PC-9 (cell line): ENCODE measurements at regions not wholly inside any gene's neighbourhood (a gene's known extent, or its start where the extent isn't known, plus 50 kb on each side); places are given as distances from the start of the nearest gene placed in this dataset.

ENCODE experiments used
- BruUV-seq: library from RNA; stranded (reverse); fragments of 400-500 nt; replicated peaks from 2 replicates; lab custom pipeline; 2021; lab: Mats Ljungman, UMichigan
- CTCF ChIA-PET: fragments of 300-600 bp; sonication (Branson Sonifier 250); formaldehyde crosslinking; loops from one replicate; lab custom pipeline; 2022; ENCODE audit warnings: antibody characterized with exemption; lab: Charles Lee
- POLR2A ChIA-PET: fragments of 300-600 bp; sonication (Branson Sonifier 250); formaldehyde crosslinking; loops from one replicate; lab custom pipeline; 2022; ENCODE audit warnings: antibody characterized with exemption; ENCODE audit not compliant: unreplicated experiment; lab: Charles Lee
- DNase-seq, 2 experiments: peaks; one replicate each; pipeline versions ENCODE4 v3.0.0 to v3.0.0-alpha.2; 2015 to 2022; ENCODE audit warnings: mixed read lengths in 1 of 2
- H2AFZ ChIP-seq: fragments of 200-600 bp; sonication (generic); 2 replicates; pipeline ENCODE4 v1.8.1; 2017; ENCODE audit warnings: antibody characterized with exemption
- H3F3A ChIP-seq: fragments of 200-600 bp; sonication (generic); 2 replicates; pipeline ENCODE4 v1.8.1; 2017; ENCODE audit warnings: antibody characterized with exemption, mild to moderate bottlenecking, low read depth; ENCODE audit not compliant: insufficient read depth
- H3K27ac ChIP-seq: fragments of 200-600 bp; sonication (generic); 2 replicates; pipeline ENCODE4 v1.6.1; 2016; ENCODE audit warnings: mixed run types
- H3K27me3 ChIP-seq: fragments of 200-600 bp; sonication (generic); 2 replicates; pipeline ENCODE4 v1.6.1; 2016; ENCODE audit warnings: low read depth, mixed run types; ENCODE audit not compliant: insufficient read depth
- H3K36me3 ChIP-seq: fragments of 200-600 bp; sonication (generic); 2 replicates; pipeline ENCODE4 v1.6.1; 2016; ENCODE audit warnings: low read depth, mixed run types
- H3K4me1 ChIP-seq: fragments of 200-600 bp; sonication (generic); replicated peaks from 2 replicates; pipeline ENCODE4 v1.6.1; 2016; ENCODE audit warnings: mixed run types; ENCODE audit not compliant: insufficient read depth
- H3K4me2 ChIP-seq: fragments of 200-600 bp; sonication (generic); 2 replicates; pipeline ENCODE4 v1.6.1; 2017; ENCODE audit warnings: mixed run types
- H3K4me3 ChIP-seq: fragments of 200-600 bp; sonication (generic); 2 replicates; pipeline ENCODE4 v1.6.1; 2016; ENCODE audit warnings: mixed run types
- H3K79me2 ChIP-seq: fragments of 200-600 bp; sonication (generic); 2 replicates; pipeline ENCODE4 v1.6.1; 2017; ENCODE audit warnings: low read depth, mixed run types
- H3K9me2 ChIP-seq: fragments of 200-600 bp; sonication (generic); 2 replicates; pipeline ENCODE4 v1.8.1; 2017; ENCODE audit warnings: mild to moderate bottlenecking; ENCODE audit not compliant: insufficient read depth
- H3K9me3 ChIP-seq: fragments of 200-600 bp; sonication (generic); 2 replicates; pipeline ENCODE4 v1.8.1; 2016; ENCODE audit warnings: low read depth; ENCODE audit not compliant: insufficient read depth
- H4K20me1 ChIP-seq: fragments of 200-600 bp; sonication (generic); 2 replicates; pipeline ENCODE4 v1.8.1; 2017; ENCODE audit not compliant: insufficient read depth
- CTCF ChIP-seq: fragments of 200-600 bp; sonication (generic); conservative IDR thresholded peaks from 2 replicates; pipeline ENCODE4 v1.6.1; 2017; ENCODE audit warnings: mixed run types, antibody characterized with exemption, mild to moderate bottlenecking, moderate library complexity
- EZH2 ChIP-seq: fragments of 200-600 bp; sonication (generic); IDR thresholded peaks from 2 replicates; pipeline ENCODE4 v1.8.0; 2017; ENCODE audit warnings: antibody characterized with exemption, low read depth
- intact Hi-C: fragments of 100-400 bp; cut with micrococcal nuclease; formaldehyde crosslinking; loops from one replicate; pipeline ENCODE4 v1.10.0; 2022; ENCODE audit not compliant: unreplicated experiment

DNA sequence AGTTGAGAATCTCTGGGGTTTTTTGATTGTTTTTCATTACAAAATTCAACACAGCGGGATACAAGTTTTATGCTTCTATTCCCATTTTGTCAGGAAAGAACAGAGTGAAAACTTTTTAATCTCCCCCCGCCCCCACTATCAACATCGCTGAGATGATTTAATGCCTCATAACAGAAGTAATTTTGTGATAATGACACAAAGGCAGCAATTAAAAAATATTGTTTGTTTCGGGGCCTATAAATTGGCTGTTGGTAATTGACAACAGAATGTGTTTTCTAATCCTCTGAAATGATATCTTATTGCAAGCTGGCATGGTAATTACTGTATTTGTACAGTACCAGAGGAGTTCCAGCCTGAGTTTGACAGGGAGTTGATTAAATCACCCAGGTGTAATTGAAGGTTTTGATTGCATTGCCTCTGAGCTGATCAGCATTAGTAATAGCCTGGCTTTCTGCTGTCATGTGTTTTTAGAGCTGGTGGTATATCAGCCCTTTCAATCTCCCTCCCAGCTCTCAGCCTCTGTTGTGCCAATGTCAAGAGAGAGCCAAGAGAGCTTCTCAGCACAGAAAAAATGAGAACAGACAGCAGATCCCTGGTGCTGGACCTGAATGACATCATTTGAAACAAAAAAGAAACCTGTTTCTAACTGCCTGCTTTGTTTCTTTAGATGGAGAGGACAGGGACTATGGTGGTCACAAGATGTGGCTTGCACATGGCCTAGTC lies 265.1 kb downstream of the FAM76B start:
- H3K9me3 ChIP-seq = no peaks in the 10 kb centered on the region
- no peaks in the 10 kb centered on the region for H3F3A ChIP-seq
- H4K20me1 ChIP-seq = no peaks in the 10 kb centered on the region
- no TSS peak for BruUV-seq
- no peak overlapping the region for H2AFZ ChIP-seq
- no peaks in the 10 kb centered on the region for H3K36me3 ChIP-seq
- TF ChIP-seq EZH2 (no peak), CTCF (no peak)
- H3K4me2 ChIP-seq = no peak overlapping the region
- no peaks in the 10 kb centered on the region for H3K9me2 ChIP-seq
- no peak overlapping the region for H3K4me3 ChIP-seq
- no peaks in the 10 kb centered on the region for H3K27me3 ChIP-seq
- intact Hi-C loops = no loop called here
- no peak overlapping the region for H3K27ac ChIP-seq
- CTCF ChIA-PET = no interaction called here
- POLR2A ChIA-PET = no interaction called here
- no peaks in the 10 kb centered on the region for H3K79me2 ChIP-seq
- no peaks in the 10 kb centered on the region for H3K4me1 ChIP-seq
- DNase-seq = no peak

DNA sequence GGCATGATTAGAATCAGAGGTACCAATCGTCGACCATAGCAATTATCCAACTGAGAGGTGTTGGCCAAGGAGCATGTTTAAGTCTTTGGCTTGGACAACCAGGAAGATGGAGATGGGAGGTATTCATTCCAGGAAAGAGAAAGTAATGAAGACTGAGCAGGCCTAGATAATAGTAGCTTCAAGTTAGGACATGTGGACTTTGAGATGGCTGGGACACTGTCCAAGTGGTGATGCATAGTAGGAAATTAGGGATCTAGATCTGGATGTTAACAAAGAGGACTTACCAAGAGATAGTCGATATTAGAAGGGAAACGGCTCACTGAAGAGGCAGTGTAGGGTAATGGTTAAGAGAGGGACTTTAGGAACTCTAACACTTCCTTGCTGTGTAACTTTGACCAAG lies 266.7 kb downstream of the FAM76B start:
- no TSS peak for BruUV-seq
- intact Hi-C loops = no loop called here
- Histone ChIP-seq H3K4me3 (no peak overlapping the region), H3F3A (no peaks in the 10 kb centered on the region), H3K4me2 (no peak overlapping the region), H3K79me2 (no peaks in the 10 kb centered on the region), H2AFZ (no peak overlapping the region), H3K36me3 (no peaks in the 10 kb centered on the region), H3K4me1 (no peaks in the 10 kb centered on the region), H3K27me3 (no peaks in the 10 kb centered on the region), H3K9me3 (no peaks in the 10 kb centered on the region), H4K20me1 (no peaks in the 10 kb centered on the region), H3K9me2 (no peaks in the 10 kb centered on the region), H3K27ac (no peak overlapping the region)
- DNase-seq = no peak
- ChIA-PET CTCF (no interaction called here), POLR2A (no interaction called here)
- TF ChIP-seq EZH2 (no peak), CTCF (no peak)

- intact Hi-C loops = no loop called here
- Histone ChIP-seq H3K9me3 (no peaks in the 10 kb centered on the region), H3K4me2 (no peak overlapping the region), H3K79me2 (no peaks in the 10 kb centered on the region), H3K36me3 (no peaks in the 10 kb centered on the region), H3K27ac (no peak overlapping the region), H3K27me3 (no peaks in the 10 kb centered on the region), H4K20me1 (no peaks in the 10 kb centered on the region), H3F3A (no peaks in the 10 kb centered on the region), H2AFZ (no peak overlapping the region), H3K4me3 (no peak overlapping the region), H3K4me1 (no peaks in the 10 kb centered on the region), H3K9me2 (no peaks in the 10 kb centered on the region)
- ChIA-PET CTCF (no interaction called here), POLR2A (no interaction called here)
- BruUV-seq = no TSS peak
- TF ChIP-seq EZH2 (no peak), CTCF (no peak)
- no peak for DNase-seq
These were observed 267.7 kb downstream of the FAM76B start for GRCh38 chr11:95521862-95522261.
